PC-9 (cell line): ENCODE measurements at regions not wholly inside any gene's neighbourhood (a gene's known extent, or its start where the extent isn't known, plus 50 kb on each side); places are given as distances from the start of the nearest gene placed in this dataset.

Experiments
- CTCF ChIP-seq: fragments of 200-600 bp; sonication (generic); conservative IDR thresholded peaks from 2 replicates; pipeline ENCODE4 v1.6.1; 2017; ENCODE audit warnings: mixed run types, antibody characterized with exemption, mild to moderate bottlenecking, moderate library complexity
- EZH2 ChIP-seq: fragments of 200-600 bp; sonication (generic); IDR thresholded peaks from 2 replicates; pipeline ENCODE4 v1.8.0; 2017; ENCODE audit warnings: antibody characterized with exemption, low read depth

- TF ChIP-seq CTCF (no peak), EZH2 (no peak)
Observed at GRCh38 chr2:210756855-210757254, 200.5 kb downstream of the CPS1 start.
